Parathyroid adenoma (tissue), 2 donors: ENCODE measurements at regions not wholly inside any gene's neighbourhood (a gene's known extent, or its start where the extent isn't known, plus 50 kb on each side); places are given as distances from the start of the nearest gene placed in this dataset.

Source experiments
- H2AFZ ChIP-seq: fragments of 300-600 bp; sonication (generic); one replicate; pipeline ENCODE4 v1.7.0; 2017; ENCODE audit warnings: antibody characterized with exemption, mild to moderate bottlenecking
- H3K27ac ChIP-seq: fragments of 300-600 bp; sonication (generic); one replicate; pipeline ENCODE4 v1.7.0; 2017
- H3K27me3 ChIP-seq: fragments of 300-600 bp; sonication (generic); one replicate; pipeline ENCODE4 v1.7.0; 2017; ENCODE audit warnings: low read length; ENCODE audit not compliant: control insufficient read depth, insufficient read depth
- H3K36me3 ChIP-seq: fragments of 300-600 bp; sonication (generic); one replicate; pipeline ENCODE4 v1.7.0; 2017; ENCODE audit warnings: low read length; ENCODE audit not compliant: control insufficient read depth, insufficient read depth
- H3K4me1 ChIP-seq: fragments of 300-600 bp; sonication (generic); one replicate; pipeline ENCODE4 v1.7.0; 2017; ENCODE audit warnings: control low read depth
- H3K4me2 ChIP-seq: fragments of 300-600 bp; sonication (generic); one replicate; pipeline ENCODE4 v1.7.0; 2017; ENCODE audit warnings: low read length
- H3K4me3 ChIP-seq: fragments of 300-600 bp; sonication (generic); one replicate; pipeline ENCODE4 v1.7.0; 2017; ENCODE audit warnings: low read depth, low read length
- H3K79me2 ChIP-seq: fragments of 300-600 bp; sonication (generic); one replicate; pipeline ENCODE4 v1.7.0; 2017; ENCODE audit warnings: control low read depth
- H3K9ac ChIP-seq: fragments of 300-600 bp; sonication (generic); one replicate; pipeline ENCODE4 v1.7.0; 2017; ENCODE audit warnings: mild to moderate bottlenecking
- H3K9me3 ChIP-seq: fragments of 300-600 bp; sonication (generic); one replicate; pipeline ENCODE4 v1.7.0; 2017; ENCODE audit warnings: low read length; ENCODE audit not compliant: control insufficient read depth
- TF ChIP-seq, protein P1 (sequence below): fragments of 300-600 bp; sonication (generic); IDR thresholded peaks from one replicate; pipeline ENCODE4 v1.7.0; 2017; ENCODE audit warnings: antibody characterized with exemption, mild to moderate bottlenecking
- donor health status: primary hyperparathyroidism.

DNA sequence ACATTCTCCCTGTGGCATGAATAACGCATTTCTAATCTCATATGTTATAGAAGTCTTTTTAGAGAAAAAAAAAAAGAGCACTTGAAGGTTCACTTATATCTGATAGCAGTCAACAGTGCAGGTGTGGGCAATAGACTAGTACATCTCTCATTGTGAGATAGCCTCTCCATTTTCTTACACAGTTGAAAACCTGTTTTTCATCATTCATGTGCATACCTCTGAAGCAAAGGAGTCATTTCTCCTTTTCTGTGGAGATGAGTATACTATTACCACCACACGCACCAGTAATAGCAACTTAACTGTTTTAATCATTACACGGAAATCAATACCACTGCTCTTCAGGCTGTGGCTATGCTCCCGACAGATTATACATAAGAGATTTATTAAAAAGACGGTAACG is 1653.3 kb upstream of the TMEFF2 start:
- no peaks in the 10 kb centered on the region for H3K27me3 ChIP-seq
- no peak overlapping the region for H2AFZ ChIP-seq
- no peaks in the 10 kb centered on the region for H3K36me3 ChIP-seq
- no peaks in the 10 kb centered on the region for H3K4me1 ChIP-seq
- no peak overlapping the region for H3K27ac ChIP-seq
- TF ChIP-seq, protein P1, sequence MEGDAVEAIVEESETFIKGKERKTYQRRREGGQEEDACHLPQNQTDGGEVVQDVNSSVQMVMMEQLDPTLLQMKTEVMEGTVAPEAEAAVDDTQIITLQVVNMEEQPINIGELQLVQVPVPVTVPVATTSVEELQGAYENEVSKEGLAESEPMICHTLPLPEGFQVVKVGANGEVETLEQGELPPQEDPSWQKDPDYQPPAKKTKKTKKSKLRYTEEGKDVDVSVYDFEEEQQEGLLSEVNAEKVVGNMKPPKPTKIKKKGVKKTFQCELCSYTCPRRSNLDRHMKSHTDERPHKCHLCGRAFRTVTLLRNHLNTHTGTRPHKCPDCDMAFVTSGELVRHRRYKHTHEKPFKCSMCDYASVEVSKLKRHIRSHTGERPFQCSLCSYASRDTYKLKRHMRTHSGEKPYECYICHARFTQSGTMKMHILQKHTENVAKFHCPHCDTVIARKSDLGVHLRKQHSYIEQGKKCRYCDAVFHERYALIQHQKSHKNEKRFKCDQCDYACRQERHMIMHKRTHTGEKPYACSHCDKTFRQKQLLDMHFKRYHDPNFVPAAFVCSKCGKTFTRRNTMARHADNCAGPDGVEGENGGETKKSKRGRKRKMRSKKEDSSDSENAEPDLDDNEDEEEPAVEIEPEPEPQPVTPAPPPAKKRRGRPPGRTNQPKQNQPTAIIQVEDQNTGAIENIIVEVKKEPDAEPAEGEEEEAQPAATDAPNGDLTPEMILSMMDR, result no peak
- H3K4me3 ChIP-seq, result no peak overlapping the region
- H3K79me2 ChIP-seq, result no peaks in the 10 kb centered on the region
- no peak overlapping the region for H3K9ac ChIP-seq
- H3K4me2 ChIP-seq, result no peak overlapping the region
- no peaks in the 10 kb centered on the region for H3K9me3 ChIP-seq

DNA sequence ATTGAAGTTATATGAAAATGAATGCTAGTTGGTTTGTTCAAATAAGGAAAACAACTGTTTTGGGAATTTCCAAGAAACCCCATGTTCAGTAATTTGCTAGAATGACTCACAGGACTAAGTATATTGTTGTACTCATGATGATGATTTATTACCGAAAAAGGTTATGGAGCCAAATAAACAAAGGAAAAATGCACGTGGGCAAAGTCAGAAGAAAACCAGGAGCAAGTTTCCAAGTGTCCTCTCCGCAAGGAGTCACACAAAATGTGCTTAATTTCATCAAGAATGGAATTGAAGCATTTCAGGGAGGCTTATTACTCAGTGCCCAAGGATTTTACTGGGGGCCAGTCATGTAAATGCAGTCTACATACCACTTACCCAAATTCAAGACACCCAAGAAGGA is 1652.4 kb upstream of the TMEFF2 start:
- Histone ChIP-seq H3K4me1 (no peaks in the 10 kb centered on the region), H3K9ac (no peak overlapping the region), H3K27ac (no peak overlapping the region), H3K27me3 (no peaks in the 10 kb centered on the region), H2AFZ (no peak overlapping the region), H3K79me2 (no peaks in the 10 kb centered on the region), H3K36me3 (no peaks in the 10 kb centered on the region), H3K4me3 (no peak overlapping the region), H3K4me2 (no peak overlapping the region), H3K9me3 (no peaks in the 10 kb centered on the region)
- TF ChIP-seq, protein P1, result no peak

DNA sequence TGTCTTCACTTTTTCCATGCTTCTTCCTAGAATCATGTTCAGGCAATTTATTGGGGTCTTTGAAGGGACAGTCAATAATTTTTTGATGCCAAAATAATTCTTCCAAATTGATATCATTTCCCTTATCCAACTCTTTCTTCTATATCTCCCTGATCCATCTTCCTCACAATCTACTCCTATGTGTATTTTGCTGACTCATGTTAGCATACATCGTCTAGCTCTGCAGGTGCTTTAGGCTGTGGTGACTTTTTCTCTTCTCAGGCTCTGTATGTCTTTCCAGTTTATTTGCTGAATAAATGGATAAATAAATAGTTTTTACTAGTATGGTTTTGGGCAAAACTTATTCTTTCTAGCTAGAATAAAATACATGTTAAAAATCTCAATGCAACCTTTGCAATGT is 1650.9 kb upstream of the TMEFF2 start:
- Histone ChIP-seq H3K9ac (no peak overlapping the region), H3K4me3 (no peak overlapping the region), H3K4me2 (no peak overlapping the region), H3K9me3 (no peaks in the 10 kb centered on the region), H3K27ac (no peak overlapping the region), H2AFZ (no peak overlapping the region), H3K27me3 (no peaks in the 10 kb centered on the region), H3K36me3 (no peaks in the 10 kb centered on the region), H3K4me1 (no peaks in the 10 kb centered on the region), H3K79me2 (no peaks in the 10 kb centered on the region)
- TF ChIP-seq, protein P1, result no peak

DNA sequence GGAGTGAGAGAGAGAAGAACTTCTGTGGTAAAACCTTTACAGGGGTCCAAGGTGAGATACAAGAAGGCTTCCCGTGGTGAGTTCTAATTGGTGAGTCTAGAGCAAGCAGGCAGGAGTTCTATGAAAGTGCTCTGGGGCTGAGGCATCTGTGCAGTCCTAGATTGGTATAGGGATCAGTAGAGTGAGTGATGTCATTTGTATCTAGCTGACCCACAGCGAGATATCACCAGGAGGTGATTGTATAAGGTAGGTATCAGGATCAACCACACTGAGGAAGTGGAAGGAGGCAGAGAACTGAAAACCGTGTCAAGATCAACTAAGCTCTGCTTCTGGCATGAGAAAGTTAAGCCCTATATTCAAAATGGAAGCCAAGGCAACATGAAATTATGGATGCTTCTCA is 1648.9 kb upstream of the TMEFF2 start:
- no peaks in the 10 kb centered on the region for H3K27me3 ChIP-seq

More for the DNA sequence above, 1648.9 kb upstream of the TMEFF2 start:
- Histone ChIP-seq H2AFZ (no peak overlapping the region), H3K4me1 (no peaks in the 10 kb centered on the region), H3K9ac (no peak overlapping the region), H3K79me2 (no peaks in the 10 kb centered on the region), H3K9me3 (no peaks in the 10 kb centered on the region), H3K36me3 (no peaks in the 10 kb centered on the region), H3K4me3 (no peak overlapping the region), H3K27ac (no peak overlapping the region), H3K4me2 (no peak overlapping the region)
- TF ChIP-seq, protein P1, result no peak
